ENCODE measurements at regions not wholly inside any gene's neighbourhood (a gene's known extent, or its start where the extent isn't known, plus 50 kb on each side); places are given as distances from the start of the nearest gene placed in this dataset.
"Not testable (repeated sequence)": the region's sequence is repeated elsewhere in the genome, so short reads cannot be mapped to it uniquely, and the experiment has no call there.

DNA sequence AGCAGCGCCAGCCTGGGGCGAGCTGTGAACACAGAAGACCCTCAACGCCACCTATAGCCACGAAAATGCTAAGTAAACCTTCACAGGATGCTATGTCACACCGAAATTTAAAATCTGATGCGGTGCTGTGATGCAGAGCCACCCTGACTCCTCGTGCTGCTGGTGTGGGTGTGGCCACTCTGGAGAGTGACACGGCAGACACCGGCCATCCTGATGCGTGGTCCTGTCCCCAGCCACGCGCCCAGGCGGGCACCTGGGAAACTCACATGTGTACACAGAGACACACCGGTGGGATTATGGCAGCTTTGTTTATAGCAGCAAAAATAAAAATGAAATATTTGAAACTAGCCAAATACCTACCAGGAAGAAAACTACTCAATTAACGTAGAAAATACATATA is 138.3 kb upstream of the SFSWAP start:
- Histone ChIP-seq H3K27me3 (peaks cover 8% of the 10 kb centered on the region), H3K4me1 (replicated peaks in 1 of 2) (no peaks in the 10 kb centered on the region), H3K36me3 (replicated peaks in 1 of 2) (no peaks in the 10 kb centered on the region), H3K4me3 (no peak overlapping the region), H3K9me3 (replicated peaks in 1 of 3) (no peaks in the 10 kb centered on the region), H3K27ac (no peak overlapping the region)
- WGBS, 4 donors: 73 to 81% (median 78%) methylated on average over 7 to 15 of the region's 15 CpGs
- TF ChIP-seq, protein P1, sequence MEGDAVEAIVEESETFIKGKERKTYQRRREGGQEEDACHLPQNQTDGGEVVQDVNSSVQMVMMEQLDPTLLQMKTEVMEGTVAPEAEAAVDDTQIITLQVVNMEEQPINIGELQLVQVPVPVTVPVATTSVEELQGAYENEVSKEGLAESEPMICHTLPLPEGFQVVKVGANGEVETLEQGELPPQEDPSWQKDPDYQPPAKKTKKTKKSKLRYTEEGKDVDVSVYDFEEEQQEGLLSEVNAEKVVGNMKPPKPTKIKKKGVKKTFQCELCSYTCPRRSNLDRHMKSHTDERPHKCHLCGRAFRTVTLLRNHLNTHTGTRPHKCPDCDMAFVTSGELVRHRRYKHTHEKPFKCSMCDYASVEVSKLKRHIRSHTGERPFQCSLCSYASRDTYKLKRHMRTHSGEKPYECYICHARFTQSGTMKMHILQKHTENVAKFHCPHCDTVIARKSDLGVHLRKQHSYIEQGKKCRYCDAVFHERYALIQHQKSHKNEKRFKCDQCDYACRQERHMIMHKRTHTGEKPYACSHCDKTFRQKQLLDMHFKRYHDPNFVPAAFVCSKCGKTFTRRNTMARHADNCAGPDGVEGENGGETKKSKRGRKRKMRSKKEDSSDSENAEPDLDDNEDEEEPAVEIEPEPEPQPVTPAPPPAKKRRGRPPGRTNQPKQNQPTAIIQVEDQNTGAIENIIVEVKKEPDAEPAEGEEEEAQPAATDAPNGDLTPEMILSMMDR (IDR thresholded peaks at IDR 0.05): no peak
- TF ChIP-seq POLR2A (IDR thresholded peaks at IDR 0.05): no peak
- intact Hi-C loops (cut with DNase I): no loop called here
- no peak for DNase-seq

DNA sequence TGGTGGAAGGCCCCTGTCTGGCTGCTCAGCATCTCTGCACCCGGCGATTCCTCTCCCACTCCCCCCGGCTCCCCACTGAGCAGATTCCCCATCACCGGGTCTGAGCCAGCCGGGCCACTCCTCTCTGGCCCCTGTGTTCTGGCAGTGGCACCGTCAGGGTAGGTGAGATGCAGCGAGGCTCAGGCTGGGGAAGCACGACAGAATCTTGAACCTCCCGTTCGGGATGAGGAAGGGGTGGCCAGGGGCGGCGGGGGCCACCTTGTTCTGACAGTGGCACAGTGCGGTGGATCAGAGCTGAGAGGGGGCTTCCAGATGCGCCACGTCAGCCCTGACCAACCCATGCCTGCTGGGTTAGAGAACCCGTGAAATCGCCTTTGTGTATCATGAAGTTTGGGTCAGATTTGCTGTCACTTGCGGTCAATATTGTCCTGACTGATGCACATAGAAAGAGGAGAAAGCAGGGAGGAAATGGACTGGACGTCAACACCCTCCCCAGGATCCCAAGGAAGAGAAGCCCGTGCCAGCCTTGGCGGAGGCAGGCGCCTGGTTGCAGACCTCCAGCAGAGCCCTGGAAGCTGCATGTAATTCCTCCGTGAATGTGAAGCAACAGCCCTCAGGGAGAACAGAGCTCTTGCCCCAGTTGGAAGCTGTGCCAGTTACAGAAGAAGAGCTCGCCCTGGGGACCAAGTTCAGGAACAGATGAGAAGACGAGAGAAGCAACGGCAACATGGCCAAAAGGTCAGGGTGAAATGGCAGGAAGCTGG is 137.1 kb upstream of the SFSWAP start:
- intact Hi-C loops (cut with DNase I): no loop called here
- Histone ChIP-seq H3K4me1 (replicated peaks in 1 of 2) (no peaks in the 10 kb centered on the region), H3K27ac (no peak overlapping the region), H3K9me3 (replicated peaks in 1 of 3) (no peaks in the 10 kb centered on the region), H3K36me3 (replicated peaks in 1 of 2) (no peaks in the 10 kb centered on the region), H3K4me3 (no peak overlapping the region), H3K27me3 (peaks cover 18% of the 10 kb centered on the region)
- 62 to 65% (median 63%) methylated on average over 24 to 26 of the region's 26 CpGs for WGBS, 4 donors
- DNase-seq: no peak
- TF ChIP-seq, protein P1 (IDR thresholded peaks at IDR 0.05): no peak
- no peak for TF ChIP-seq POLR2A (IDR thresholded peaks at IDR 0.05)

GRCh38 chr12:131574395-131574771 is 136.5 kb upstream of the SFSWAP start:
- H3K9me3 ChIP-seq (replicated peaks in 1 of 3): no peaks in the 10 kb centered on the region
- no peaks in the 10 kb centered on the region for H3K36me3 ChIP-seq (replicated peaks in 1 of 2)
- no peaks in the 10 kb centered on the region for H3K4me1 ChIP-seq (replicated peaks in 1 of 2)
- intact Hi-C loops (cut with DNase I): no loop called here
- peaks cover 18% of the 10 kb centered on the region for H3K27me3 ChIP-seq
- TF ChIP-seq, protein P1 (IDR thresholded peaks at IDR 0.05): no peak
- no peak for TF ChIP-seq POLR2A (IDR thresholded peaks at IDR 0.05)
- H3K27ac ChIP-seq: no peak overlapping the region
- WGBS, 4 donors: 0 to 32% (median 24%) methylated on average over 1 to 10 of the region's 10 CpGs
- no peak overlapping the region for H3K4me3 ChIP-seq
- DNase-seq: no peak

- no peak overlapping the region for H3K27ac ChIP-seq
- 78 to 100% (median 84%) methylated on average over 2 to 4 of the region's 4 CpGs for WGBS, 4 donors
- no peaks in the 10 kb centered on the region for H3K4me1 ChIP-seq (replicated peaks in 1 of 2)
- DNase-seq: no peak
- H3K9me3 ChIP-seq (replicated peaks in 1 of 3): no peaks in the 10 kb centered on the region
- intact Hi-C loops (cut with DNase I): no loop called here
- peaks cover 18% of the 10 kb centered on the region for H3K27me3 ChIP-seq
- TF ChIP-seq, protein P1 (IDR thresholded peaks at IDR 0.05): no peak
- no peak for TF ChIP-seq POLR2A (IDR thresholded peaks at IDR 0.05)
- H3K36me3 ChIP-seq (replicated peaks in 1 of 2): no peaks in the 10 kb centered on the region
- H3K4me3 ChIP-seq: no peak overlapping the region
Observed at GRCh38 chr12:131575371-131575770, 135.5 kb upstream of the SFSWAP start.

DNA sequence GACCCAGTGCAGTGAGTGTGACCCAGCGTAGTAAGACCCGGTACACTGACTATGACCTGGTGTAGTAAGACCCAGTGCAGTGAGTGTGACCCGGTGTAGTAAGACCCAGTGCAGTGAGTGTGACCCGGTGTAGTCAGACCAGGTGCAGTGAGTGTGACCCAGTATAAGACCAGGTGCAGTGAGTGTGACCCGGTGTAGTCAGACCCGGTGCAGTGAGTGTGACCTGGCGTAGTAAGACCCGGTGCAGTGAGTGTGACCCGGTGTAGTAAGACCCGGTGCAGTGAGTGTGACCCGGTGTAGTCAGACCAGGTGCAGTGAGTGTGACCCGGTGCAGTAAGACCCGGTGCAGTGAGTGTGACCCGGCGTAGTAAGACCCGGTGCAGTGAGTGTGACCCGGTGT is 134.2 kb upstream of the SFSWAP start:
- H3K36me3 ChIP-seq (replicated peaks in 1 of 2); H3K4me1 ChIP-seq (replicated peaks in 1 of 2); intact Hi-C loops (cut with DNase I); H3K9me3 ChIP-seq (replicated peaks in 1 of 3); DNase-seq; H3K4me3 ChIP-seq; H3K27ac ChIP-seq: not testable (repeated sequence)
- H3K27me3 ChIP-seq: peaks cover 13% of the 10 kb centered on the region
- WGBS, 4 donors: 79 to 95% (median 85%) methylated on average over 7 to 17 of the region's 17 CpGs

All from adrenal gland (tissue), 9 donors.